ENCODE measurements at regions not wholly inside any gene's neighbourhood (a gene's known extent, or its start where the extent isn't known, plus 50 kb on each side); places are given as distances from the start of the nearest gene placed in this dataset.

GRCh38 chr5:38022631-38023030, 182.8 kb upstream of the GDNF start:
- Histone ChIP-seq H3K9me3 (no peaks in the 10 kb centered on the region), H3K27me3 (replicated peaks; ENCODE audit: insufficient read depth) (no peaks in the 10 kb centered on the region), H3K4me3 (no peak overlapping the region), H3K4me1 (replicated peaks) (no peaks in the 10 kb centered on the region), H3K27ac (no peak overlapping the region), H3K36me3 (no peaks in the 10 kb centered on the region)
- intact Hi-C loops (cut with DNase I): no loop called here
- DNase-seq (ENCODE audit: low spot score): no peak
- TF ChIP-seq POLR2AphosphoS5 (IDR thresholded peaks at IDR 0.05) (no peak), POLR2A (IDR thresholded peaks at IDR 0.05) (no peak)
- TF ChIP-seq, protein P1, sequence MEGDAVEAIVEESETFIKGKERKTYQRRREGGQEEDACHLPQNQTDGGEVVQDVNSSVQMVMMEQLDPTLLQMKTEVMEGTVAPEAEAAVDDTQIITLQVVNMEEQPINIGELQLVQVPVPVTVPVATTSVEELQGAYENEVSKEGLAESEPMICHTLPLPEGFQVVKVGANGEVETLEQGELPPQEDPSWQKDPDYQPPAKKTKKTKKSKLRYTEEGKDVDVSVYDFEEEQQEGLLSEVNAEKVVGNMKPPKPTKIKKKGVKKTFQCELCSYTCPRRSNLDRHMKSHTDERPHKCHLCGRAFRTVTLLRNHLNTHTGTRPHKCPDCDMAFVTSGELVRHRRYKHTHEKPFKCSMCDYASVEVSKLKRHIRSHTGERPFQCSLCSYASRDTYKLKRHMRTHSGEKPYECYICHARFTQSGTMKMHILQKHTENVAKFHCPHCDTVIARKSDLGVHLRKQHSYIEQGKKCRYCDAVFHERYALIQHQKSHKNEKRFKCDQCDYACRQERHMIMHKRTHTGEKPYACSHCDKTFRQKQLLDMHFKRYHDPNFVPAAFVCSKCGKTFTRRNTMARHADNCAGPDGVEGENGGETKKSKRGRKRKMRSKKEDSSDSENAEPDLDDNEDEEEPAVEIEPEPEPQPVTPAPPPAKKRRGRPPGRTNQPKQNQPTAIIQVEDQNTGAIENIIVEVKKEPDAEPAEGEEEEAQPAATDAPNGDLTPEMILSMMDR (IDR thresholded peaks at IDR 0.05): no peak
- 22% methylated on average over 4 of the region's 4 CpGs for WGBS

DNA sequence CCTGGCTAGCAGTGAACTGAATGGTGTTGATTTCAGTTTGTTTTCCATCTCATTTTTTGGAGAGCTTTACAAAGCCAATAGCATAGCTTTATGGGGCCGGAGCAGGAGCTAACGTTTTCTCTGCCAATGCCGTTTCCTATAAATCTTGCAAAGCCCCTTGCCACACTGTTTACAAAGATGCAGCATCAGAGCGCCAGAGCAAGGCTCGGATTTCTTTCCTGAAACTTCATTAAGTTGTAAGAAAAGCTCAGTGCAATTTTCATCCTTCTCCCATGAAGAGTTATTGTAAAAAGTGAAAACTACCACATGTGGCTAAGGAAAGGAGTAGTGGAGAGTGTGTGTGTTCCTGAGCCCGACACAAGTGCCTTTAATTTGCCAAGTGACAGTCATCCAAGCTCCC, 178.2 kb upstream of the GDNF start:
- intact Hi-C loops (cut with DNase I): no loop called here
- H3K27ac ChIP-seq: no peak overlapping the region
- 20% methylated on average over 6 of the region's 6 CpGs for WGBS
- H3K9me3 ChIP-seq: no peaks in the 10 kb centered on the region
- no peaks in the 10 kb centered on the region for H3K27me3 ChIP-seq (replicated peaks; ENCODE audit: insufficient read depth)
- H3K36me3 ChIP-seq: no peaks in the 10 kb centered on the region
- DNase-seq (ENCODE audit: low spot score): no peak
- no peaks in the 10 kb centered on the region for H3K4me1 ChIP-seq (replicated peaks)
- H3K4me3 ChIP-seq: no peak overlapping the region
- TF ChIP-seq POLR2AphosphoS5 (IDR thresholded peaks at IDR 0.05): no peak
- no peak for TF ChIP-seq POLR2A (IDR thresholded peaks at IDR 0.05)
- TF ChIP-seq, protein P1 (IDR thresholded peaks at IDR 0.05): no peak

GRCh38 chr5:38013107-38013506, 173.3 kb upstream of the GDNF start:
- DNase-seq (ENCODE audit: low spot score): no peak
- intact Hi-C loops (cut with DNase I): no loop called here
- H3K9me3 ChIP-seq: no peaks in the 10 kb centered on the region
- H3K4me3 ChIP-seq: no peak overlapping the region
- no peaks in the 10 kb centered on the region for H3K4me1 ChIP-seq (replicated peaks)
- no peaks in the 10 kb centered on the region for H3K36me3 ChIP-seq
- TF ChIP-seq POLR2A (IDR thresholded peaks at IDR 0.05) (no peak), POLR2AphosphoS5 (IDR thresholded peaks at IDR 0.05) (no peak)
- TF ChIP-seq, protein P1 (IDR thresholded peaks at IDR 0.05): no peak
- 36% methylated on average over 3 of the region's 3 CpGs for WGBS
- H3K27ac ChIP-seq: no peak overlapping the region
- H3K27me3 ChIP-seq (replicated peaks; ENCODE audit: insufficient read depth): no peaks in the 10 kb centered on the region

- Histone ChIP-seq H3K27me3 (replicated peaks; ENCODE audit: insufficient read depth) (no peaks in the 10 kb centered on the region), H3K27ac (no peak overlapping the region), H3K36me3 (no peaks in the 10 kb centered on the region), H3K4me1 (replicated peaks) (no peaks in the 10 kb centered on the region), H3K4me3 (no peak overlapping the region), H3K9me3 (no peaks in the 10 kb centered on the region)
- DNase-seq (ENCODE audit: low spot score): no peak
- TF ChIP-seq POLR2A (IDR thresholded peaks at IDR 0.05) (no peak), POLR2AphosphoS5 (IDR thresholded peaks at IDR 0.05) (no peak)
- TF ChIP-seq, protein P1 (IDR thresholded peaks at IDR 0.05): no peak
- WGBS: 69% methylated on average over 3 of the region's 3 CpGs
- intact Hi-C loops (cut with DNase I): no loop called here
Measured at GRCh38 chr5:38011668-38012188, 171.9 kb upstream of the GDNF start.

- no peak overlapping the region for H3K4me3 ChIP-seq
- no peak overlapping the region for H3K27ac ChIP-seq
- no peaks in the 10 kb centered on the region for H3K9me3 ChIP-seq
- no peaks in the 10 kb centered on the region for H3K27me3 ChIP-seq (replicated peaks; ENCODE audit: insufficient read depth)
- DNase-seq (ENCODE audit: low spot score): no peak
- H3K4me1 ChIP-seq (replicated peaks): no peaks in the 10 kb centered on the region
- TF ChIP-seq POLR2A (IDR thresholded peaks at IDR 0.05) (no peak), POLR2AphosphoS5 (IDR thresholded peaks at IDR 0.05) (no peak)
- TF ChIP-seq, protein P1 (IDR thresholded peaks at IDR 0.05): no peak
- WGBS: 95% methylated on average over 2 of the region's 2 CpGs
- no peaks in the 10 kb centered on the region for H3K36me3 ChIP-seq
- intact Hi-C loops (cut with DNase I): no loop called here
Measured at GRCh38 chr5:38009749-38010358, 170.0 kb upstream of the GDNF start.
